ENCODE measurements at regions not wholly inside any gene's neighbourhood (a gene's known extent, or its start where the extent isn't known, plus 50 kb on each side); places are given as distances from the start of the nearest gene placed in this dataset.
A peak's percentile ranks its signal among the peaks of the same experiment; 100 is the strongest.

GRCh38 chr5:90329911-90330310, 79.6 kb downstream of the CETN3 start:
- TF ChIP-seq GLIS3 (CRISPR knock-in tag; IDR thresholded peaks at IDR 0.05) (no peak), PATZ1 (CRISPR knock-in tag; IDR thresholded peaks at IDR 0.05; ENCODE audit: borderline replicate concordance) (no peak), CSRNP3 (CRISPR knock-in tag; IDR thresholded peaks at IDR 0.05) (no peak), CSDC2 (CRISPR knock-in tag; IDR thresholded peaks at IDR 0.05) (no peak), ZNF565 (CRISPR knock-in tag; conservative IDR thresholded peaks at IDR 0.05; ENCODE audit: low read depth) (no peak), ARNTL (CRISPR knock-in tag; IDR thresholded peaks at IDR 0.05; ENCODE audit: borderline replicate concordance, low read depth) (no peak), ZNF70 (CRISPR knock-in tag; IDR thresholded peaks at IDR 0.05) (no peak), TSHZ2 (CRISPR knock-in tag; IDR thresholded peaks at IDR 0.05) (no peak), POU6F1 (CRISPR knock-in tag; IDR thresholded peaks at IDR 0.05; ENCODE audit: borderline replicate concordance, low read depth) (no peak), ZFP30 (CRISPR knock-in tag; IDR thresholded peaks at IDR 0.05) (no peak), ZFP3 (CRISPR knock-in tag; IDR thresholded peaks at IDR 0.05) (no peak), ISL1 (CRISPR knock-in tag; IDR thresholded peaks at IDR 0.05) (no peak), BACH2 (CRISPR knock-in tag; IDR thresholded peaks at IDR 0.05; ENCODE audit: borderline replicate concordance) (no peak), PPARA (CRISPR knock-in tag; IDR thresholded peaks at IDR 0.05; ENCODE audit: borderline replicate concordance) (no peak)
- no peak for ATAC-seq

GRCh38 chr5:90326995-90327394, 82.6 kb downstream of the CETN3 start:
- TF ChIP-seq ZFP3 (CRISPR knock-in tag; IDR thresholded peaks at IDR 0.05) (no peak), OSR1 (CRISPR knock-in tag; IDR thresholded peaks at IDR 0.05) (no peak)
- ATAC-seq: 0 out of 3 replicates have a peak, but pooled peaks have one; percentile 18

- no peak for ATAC-seq
- TF ChIP-seq ZNF8 (CRISPR knock-in tag; IDR thresholded peaks at IDR 0.05) (no peak), PATZ1 (CRISPR knock-in tag; IDR thresholded peaks at IDR 0.05; ENCODE audit: borderline replicate concordance) (no peak), ARNTL (CRISPR knock-in tag; IDR thresholded peaks at IDR 0.05; ENCODE audit: borderline replicate concordance, low read depth) (no peak), ESRRG (CRISPR knock-in tag; IDR thresholded peaks at IDR 0.05) (no peak), ZNF70 (CRISPR knock-in tag; IDR thresholded peaks at IDR 0.05) (no peak), ZFP3 (CRISPR knock-in tag; IDR thresholded peaks at IDR 0.05) (no peak), CSDC2 (CRISPR knock-in tag; IDR thresholded peaks at IDR 0.05) (no peak), TOX (CRISPR knock-in tag; IDR thresholded peaks at IDR 0.05; ENCODE audit: borderline replicate concordance) (no peak), TCF4 (CRISPR knock-in tag; IDR thresholded peaks at IDR 0.05; ENCODE audit: borderline replicate concordance) (no peak), ZFP30 (CRISPR knock-in tag; IDR thresholded peaks at IDR 0.05) (no peak), CREB5 (CRISPR knock-in tag; IDR thresholded peaks at IDR 0.05; ENCODE audit: low read depth) (no peak), RARB (CRISPR knock-in tag; IDR thresholded peaks at IDR 0.05) (no peak), ISL1 (CRISPR knock-in tag; IDR thresholded peaks at IDR 0.05) (no peak), POU6F1 (CRISPR knock-in tag; IDR thresholded peaks at IDR 0.05; ENCODE audit: borderline replicate concordance, low read depth) (no peak), ZNF565 (CRISPR knock-in tag; conservative IDR thresholded peaks at IDR 0.05; ENCODE audit: low read depth) (no peak), PPARA (CRISPR knock-in tag; IDR thresholded peaks at IDR 0.05; ENCODE audit: borderline replicate concordance) (no peak), ZC3H10 (CRISPR knock-in tag; IDR thresholded peaks at IDR 0.05) (no peak), CSRNP3 (CRISPR knock-in tag; IDR thresholded peaks at IDR 0.05) (no peak)
These were observed 84.5 kb downstream of the CETN3 start for GRCh38 chr5:90325093-90325492.
